Thoracic aorta (tissue), 2 donors: ENCODE measurements at regions not wholly inside any gene's neighbourhood (a gene's known extent, or its start where the extent isn't known, plus 50 kb on each side); places are given as distances from the start of the nearest gene placed in this dataset.

Source experiments
- ATAC-seq: fragments of 150-250 bp; one replicate; pipeline ENCODE4 v1.8.0; 2017; ENCODE audit warnings: low read depth; ENCODE audit not compliant: insufficient number of reproducible peaks, low FRiP score
- DNase-seq: peaks from one replicate; pipeline ENCODE4 v3.0.0-alpha.2; 2020; ENCODE audit warnings: low spot score
- H3K27ac ChIP-seq, 2 donors: fragments of 200-600 bp; sonication (generic); 1 replicate in 1 of 2; 2 replicates in 1 of 2; pipeline ENCODE4 v1.5.1; 2016; ENCODE audit warnings: mild to moderate bottlenecking in 2 of 2, moderate library complexity in 2 of 2
- H3K27me3 ChIP-seq: fragments of 200-600 bp; sonication (generic); replicated peaks from 2 replicates; pipeline ENCODE4 v1.6.0; 2016; ENCODE audit warnings: mild to moderate bottlenecking; ENCODE audit not compliant: insufficient read depth
- H3K36me3 ChIP-seq: fragments of 200-600 bp; sonication (generic); one replicate; pipeline ENCODE4 v1.5.1; 2016
- H3K4me1 ChIP-seq, 2 donors: fragments of 200-600 bp; sonication (generic); 1 replicate in 1 of 2; 2 replicates in 1 of 2; pipeline versions ENCODE4 v1.5.1 to v1.6.0; 2016; ENCODE audit warnings: low read depth in 2 of 2, mild to moderate bottlenecking in 1 of 2; ENCODE audit not compliant: control insufficient read depth in 1 of 2
- H3K4me3 ChIP-seq: fragments of 200-600 bp; sonication (generic); 2 replicates; pipeline ENCODE4 v1.5.1; 2016; ENCODE audit warnings: mild to moderate bottlenecking
- H3K9me3 ChIP-seq: fragments of 200-600 bp; sonication (generic); 2 replicates; pipeline ENCODE4 v1.5.1; 2016
- CTCF ChIP-seq: fragments of 200-600 bp; sonication (generic); IDR thresholded peaks from one replicate; pipeline ENCODE4 v1.5.1; 2019; ENCODE audit warnings: antibody characterized with exemption

DNA sequence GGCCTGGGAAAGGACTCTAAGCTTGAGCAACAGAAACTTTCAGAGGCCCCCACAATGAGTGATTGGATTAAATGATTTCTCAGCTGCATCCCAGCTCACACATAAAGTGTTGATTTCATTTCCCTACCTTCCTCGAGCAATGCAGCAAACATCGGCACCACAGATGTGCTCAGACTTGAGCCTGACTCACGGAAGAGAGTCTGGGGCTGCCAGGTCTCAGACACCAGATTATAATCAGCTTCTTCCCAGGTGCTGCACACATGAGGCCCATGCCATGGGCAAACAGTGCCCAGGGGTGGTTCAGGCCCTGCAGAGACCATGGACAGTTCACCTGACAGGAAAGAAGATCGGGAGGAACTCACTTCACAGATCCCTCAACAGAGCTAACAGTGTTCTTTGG lies 226.6 kb upstream of the TENM4 start:
- TF ChIP-seq CTCF = no peak
- H3K4me1 ChIP-seq = no peaks in the 10 kb centered on the region
- no peak overlapping the region for H3K27ac ChIP-seq
- H3K27me3 ChIP-seq = no peaks in the 10 kb centered on the region
- H3K4me3 ChIP-seq = no peak overlapping the region
- H3K9me3 ChIP-seq = no peaks in the 10 kb centered on the region
- ATAC-seq (no peak), DNase-seq (no peak)
- no peaks in the 10 kb centered on the region for H3K36me3 ChIP-seq

DNA sequence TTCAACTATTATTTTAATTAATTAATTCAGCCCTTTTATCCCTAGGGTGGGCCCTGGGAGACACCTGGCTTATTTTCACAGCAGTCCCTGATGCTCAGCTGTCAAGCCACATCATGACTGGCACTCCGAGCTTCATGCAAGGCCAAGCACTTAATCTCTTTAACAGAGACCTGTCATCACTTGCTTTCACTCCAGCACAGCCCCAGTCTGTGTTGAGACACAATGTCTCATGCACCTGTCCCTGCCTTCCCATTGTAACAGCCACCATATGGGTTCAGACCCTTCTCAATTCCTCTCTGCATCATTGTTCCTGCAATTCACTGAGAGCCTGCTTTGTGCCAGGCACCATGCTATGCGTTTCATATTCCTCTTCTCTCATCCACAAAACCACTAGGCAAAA lies 222.2 kb upstream of the TENM4 start:
- Histone ChIP-seq H3K36me3 (no peaks in the 10 kb centered on the region), H3K27ac (no peak overlapping the region), H3K4me3 (no peak overlapping the region), H3K27me3 (no peaks in the 10 kb centered on the region), H3K9me3 (no peaks in the 10 kb centered on the region), H3K4me1 (no peaks in the 10 kb centered on the region)
- ATAC-seq = no peak
- no peak for DNase-seq
- TF ChIP-seq CTCF = no peak

GRCh38 chr11:79661373-79661772 lies 220.5 kb upstream of the TENM4 start:
- Histone ChIP-seq H3K27ac (no peak overlapping the region), H3K4me1 (no peaks in the 10 kb centered on the region), H3K4me3 (no peak overlapping the region), H3K9me3 (no peaks in the 10 kb centered on the region), H3K27me3 (no peaks in the 10 kb centered on the region), H3K36me3 (no peaks in the 10 kb centered on the region)
- DNase-seq (no peak), ATAC-seq (no peak)
- no peak for TF ChIP-seq CTCF

DNA sequence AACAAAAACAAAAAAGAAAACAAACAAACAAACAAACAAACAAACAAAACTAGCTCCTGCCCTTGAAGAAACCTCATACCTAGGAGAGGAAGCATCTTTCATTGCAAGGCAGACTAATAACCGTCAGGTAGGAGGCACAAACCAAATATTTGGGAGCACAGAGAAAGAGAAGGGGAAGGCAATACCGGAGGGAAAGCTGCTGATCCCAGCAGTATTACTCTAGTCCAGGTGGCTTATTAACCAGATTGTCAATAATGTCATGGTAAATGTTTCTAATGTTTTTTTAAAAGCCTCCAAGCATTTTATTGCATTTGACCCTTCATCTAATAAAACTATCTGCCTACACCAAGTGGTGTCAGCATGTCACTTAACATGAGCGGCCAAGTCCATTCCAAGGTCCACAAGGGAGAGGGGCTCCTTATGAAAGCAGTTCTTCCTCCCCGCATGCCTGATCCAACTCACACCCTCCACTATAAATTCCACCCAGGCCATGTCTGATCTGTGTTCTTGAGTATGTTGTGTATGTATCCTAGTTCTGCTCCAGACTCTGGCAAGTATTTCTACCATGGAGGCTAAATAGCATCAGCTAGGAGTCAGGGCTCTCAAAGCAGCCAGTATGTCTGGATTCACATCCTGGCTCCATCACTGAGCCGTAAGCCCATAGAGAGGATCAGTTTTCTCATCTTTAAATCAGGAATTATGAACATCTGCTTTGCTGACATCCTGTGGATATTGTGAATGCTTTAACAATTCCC lies 208.1 kb upstream of the TENM4 start:
- no peaks in the 10 kb centered on the region for H3K9me3 ChIP-seq
- H3K4me1 ChIP-seq = no peaks in the 10 kb centered on the region
- no peak overlapping the region for H3K27ac ChIP-seq
- H3K27me3 ChIP-seq = no peaks in the 10 kb centered on the region
- H3K4me3 ChIP-seq = no peak overlapping the region
- DNase-seq (no peak), ATAC-seq (no peak)
- no peaks in the 10 kb centered on the region for H3K36me3 ChIP-seq
- TF ChIP-seq CTCF = no peak

DNA sequence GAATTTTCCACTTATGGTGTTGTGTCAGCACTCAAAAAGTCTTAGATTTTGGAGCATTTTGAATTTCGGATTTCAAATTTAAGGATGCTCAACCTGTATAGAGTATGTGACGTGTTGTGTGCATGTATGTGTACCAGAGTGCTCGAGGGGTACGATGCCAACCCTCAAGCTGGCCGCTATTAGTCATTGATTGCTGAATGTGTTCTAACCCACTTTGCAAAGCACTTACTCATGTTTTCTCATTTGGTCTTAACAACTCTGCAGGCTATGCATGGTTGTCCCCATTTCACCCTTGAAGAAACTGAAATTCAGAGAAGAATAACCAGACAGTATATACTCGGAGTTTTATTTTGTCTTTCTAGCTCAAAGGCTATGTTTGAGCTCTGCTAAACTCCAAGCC lies 196.4 kb upstream of the TENM4 start:
- H3K27me3 ChIP-seq = no peaks in the 10 kb centered on the region
- H3K9me3 ChIP-seq = no peaks in the 10 kb centered on the region
- no peaks in the 10 kb centered on the region for H3K4me1 ChIP-seq
- H3K36me3 ChIP-seq = no peaks in the 10 kb centered on the region
- DNase-seq (no peak), ATAC-seq (no peak)
- no peak for TF ChIP-seq CTCF
- no peak overlapping the region for H3K4me3 ChIP-seq
- no peak overlapping the region for H3K27ac ChIP-seq
